ENCODE measurements at regions not wholly inside any gene's neighbourhood (a gene's known extent, or its start where the extent isn't known, plus 50 kb on each side); places are given as distances from the start of the nearest gene placed in this dataset.

- TF ChIP-seq, protein P1, sequence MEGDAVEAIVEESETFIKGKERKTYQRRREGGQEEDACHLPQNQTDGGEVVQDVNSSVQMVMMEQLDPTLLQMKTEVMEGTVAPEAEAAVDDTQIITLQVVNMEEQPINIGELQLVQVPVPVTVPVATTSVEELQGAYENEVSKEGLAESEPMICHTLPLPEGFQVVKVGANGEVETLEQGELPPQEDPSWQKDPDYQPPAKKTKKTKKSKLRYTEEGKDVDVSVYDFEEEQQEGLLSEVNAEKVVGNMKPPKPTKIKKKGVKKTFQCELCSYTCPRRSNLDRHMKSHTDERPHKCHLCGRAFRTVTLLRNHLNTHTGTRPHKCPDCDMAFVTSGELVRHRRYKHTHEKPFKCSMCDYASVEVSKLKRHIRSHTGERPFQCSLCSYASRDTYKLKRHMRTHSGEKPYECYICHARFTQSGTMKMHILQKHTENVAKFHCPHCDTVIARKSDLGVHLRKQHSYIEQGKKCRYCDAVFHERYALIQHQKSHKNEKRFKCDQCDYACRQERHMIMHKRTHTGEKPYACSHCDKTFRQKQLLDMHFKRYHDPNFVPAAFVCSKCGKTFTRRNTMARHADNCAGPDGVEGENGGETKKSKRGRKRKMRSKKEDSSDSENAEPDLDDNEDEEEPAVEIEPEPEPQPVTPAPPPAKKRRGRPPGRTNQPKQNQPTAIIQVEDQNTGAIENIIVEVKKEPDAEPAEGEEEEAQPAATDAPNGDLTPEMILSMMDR (IDR thresholded peaks at IDR 0.05; ENCODE audit: low read length): no peak
- TF ChIP-seq EZH2 (IDR thresholded peaks at IDR 0.05; ENCODE audit: borderline replicate concordance, low read length): no peak
These were observed 718.0 kb upstream of the MBL2 start for GRCh38 chr10:53490553-53490952.

Data from OCI-LY1 (cell line).